IMR-90 (cell line): ENCODE measurements at regions not wholly inside any gene's neighbourhood (a gene's known extent, or its start where the extent isn't known, plus 50 kb on each side); places are given as distances from the start of the nearest gene placed in this dataset.

ENCODE experiments used
- CEBPB ChIP-seq: IDR thresholded peaks from 2 replicates; pipeline ENCODE4 v1.6.1; 2012; ENCODE audit warnings: low read depth, low read length, improper control_type of control experiment
- CTCF ChIP-seq: conservative IDR thresholded peaks from 2 replicates; pipeline ENCODE4 v1.5.1; 2012; ENCODE audit warnings: mild to moderate bottlenecking, low read depth, low read length, improper control_type of control experiment
- POLR2A ChIP-seq: IDR thresholded peaks from 2 replicates; pipeline ENCODE4 v1.6.1; 2012; ENCODE audit warnings: mild to moderate bottlenecking, low read depth, low read length
- RCOR1 ChIP-seq: IDR thresholded peaks from 2 replicates; pipeline ENCODE4 v1.6.1; 2012; ENCODE audit warnings: mild to moderate bottlenecking, low read length, improper control_type of control experiment; ENCODE audit not compliant: insufficient replicate concordance

GRCh38 chr4:67328018-67328278 lies 217.4 kb downstream of the CENPC start:
- TF ChIP-seq POLR2A (no peak), CEBPB (no peak), RCOR1 (no peak), CTCF (no peak)
